ENCODE measurements at regions not wholly inside any gene's neighbourhood (a gene's known extent, or its start where the extent isn't known, plus 50 kb on each side); places are given as distances from the start of the nearest gene placed in this dataset.

GRCh38 chr14:85248881-85249635 is 280.9 kb upstream of the FLRT2 start:
- intact Hi-C loops (cut with DNase I): no loop called here
- Histone ChIP-seq H3K9me3 (no peaks in the 10 kb centered on the region), H3K27me3 (no peaks in the 10 kb centered on the region), H3K36me3 (no peaks in the 10 kb centered on the region), H3K4me1 (peaks cover 0 to 3% (median 0%) of the 10 kb centered on the region in 12 donors), H3K4me3 (no peak overlapping the region), H3K27ac (no peak overlapping the region)
- WGBS, 4 donors: 81 to 83% (median 81%) methylated on average over 4 of the region's 4 CpGs
- DNase-seq (no peak), ATAC-seq (no peak)
- TF ChIP-seq, protein P1, sequence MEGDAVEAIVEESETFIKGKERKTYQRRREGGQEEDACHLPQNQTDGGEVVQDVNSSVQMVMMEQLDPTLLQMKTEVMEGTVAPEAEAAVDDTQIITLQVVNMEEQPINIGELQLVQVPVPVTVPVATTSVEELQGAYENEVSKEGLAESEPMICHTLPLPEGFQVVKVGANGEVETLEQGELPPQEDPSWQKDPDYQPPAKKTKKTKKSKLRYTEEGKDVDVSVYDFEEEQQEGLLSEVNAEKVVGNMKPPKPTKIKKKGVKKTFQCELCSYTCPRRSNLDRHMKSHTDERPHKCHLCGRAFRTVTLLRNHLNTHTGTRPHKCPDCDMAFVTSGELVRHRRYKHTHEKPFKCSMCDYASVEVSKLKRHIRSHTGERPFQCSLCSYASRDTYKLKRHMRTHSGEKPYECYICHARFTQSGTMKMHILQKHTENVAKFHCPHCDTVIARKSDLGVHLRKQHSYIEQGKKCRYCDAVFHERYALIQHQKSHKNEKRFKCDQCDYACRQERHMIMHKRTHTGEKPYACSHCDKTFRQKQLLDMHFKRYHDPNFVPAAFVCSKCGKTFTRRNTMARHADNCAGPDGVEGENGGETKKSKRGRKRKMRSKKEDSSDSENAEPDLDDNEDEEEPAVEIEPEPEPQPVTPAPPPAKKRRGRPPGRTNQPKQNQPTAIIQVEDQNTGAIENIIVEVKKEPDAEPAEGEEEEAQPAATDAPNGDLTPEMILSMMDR (IDR thresholded peaks at IDR 0.05): no peak
- TF ChIP-seq POLR2A (IDR thresholded peaks at IDR 0.05): no peak

GRCh38 chr14:85250414-85251189 is 279.3 kb upstream of the FLRT2 start:
- no peak overlapping the region for H3K4me3 ChIP-seq
- ATAC-seq: no peak
- no peaks in the 10 kb centered on the region for H3K27me3 ChIP-seq
- H3K27ac ChIP-seq: no peak overlapping the region
- TF ChIP-seq, protein P1 (IDR thresholded peaks at IDR 0.05): no peak
- no peak for TF ChIP-seq POLR2A (IDR thresholded peaks at IDR 0.05)
- no peaks in the 10 kb centered on the region for H3K9me3 ChIP-seq
- 44 to 54% (median 47%) methylated on average over 8 of the region's 8 CpGs for WGBS, 4 donors
- intact Hi-C loops (cut with DNase I): no loop called here
- no peak for DNase-seq
- H3K4me1 ChIP-seq: peaks cover 0 to 3% (median 0%) of the 10 kb centered on the region in 12 donors
- H3K36me3 ChIP-seq: no peaks in the 10 kb centered on the region

- no peak for TF ChIP-seq POLR2A (IDR thresholded peaks at IDR 0.05)
- TF ChIP-seq, protein P1 (IDR thresholded peaks at IDR 0.05): no peak
- H3K36me3 ChIP-seq: no peaks in the 10 kb centered on the region
- peaks cover 0 to 3% (median 0%) of the 10 kb centered on the region in 12 donors for H3K4me1 ChIP-seq
- intact Hi-C loops (cut with DNase I): no loop called here
- DNase-seq (no peak), ATAC-seq (peak in 1 of 4 donors; percentile 26)
- H3K27ac ChIP-seq: no peak overlapping the region
- H3K4me3 ChIP-seq: no peak overlapping the region
- H3K9me3 ChIP-seq: no peaks in the 10 kb centered on the region
- H3K27me3 ChIP-seq: no peaks in the 10 kb centered on the region
- 81 to 96% (median 93%) methylated on average over 1 of the region's 1 CpG for WGBS, 4 donors
These were observed 277.9 kb upstream of the FLRT2 start for GRCh38 chr14:85252011-85252410.

- no peak for DNase-seq
- H3K27me3 ChIP-seq: no peaks in the 10 kb centered on the region
- no peak for ATAC-seq
- no peak overlapping the region for H3K27ac ChIP-seq
- no peak for TF ChIP-seq POLR2A (IDR thresholded peaks at IDR 0.05)
- TF ChIP-seq, protein P1 (IDR thresholded peaks at IDR 0.05): no peak
- H3K4me1 ChIP-seq: peaks cover 0 to 3% (median 0%) of the 10 kb centered on the region in 12 donors
- no peak overlapping the region for H3K4me3 ChIP-seq
- no peaks in the 10 kb centered on the region for H3K9me3 ChIP-seq
- H3K36me3 ChIP-seq: no peaks in the 10 kb centered on the region
- intact Hi-C loops (cut with DNase I): no loop called here
These were observed 275.2 kb upstream of the FLRT2 start for GRCh38 chr14:85254711-85255110.
